Activated effector memory CD4-positive, alpha-beta T cell treated with anti-CD3 and anti-CD28 coated beads, Interleukin-2, amount 50 U/mL, for 16 hours (primary cell): ENCODE measurements at regions not wholly inside any gene's neighbourhood (a gene's known extent, or its start where the extent isn't known, plus 50 kb on each side); places are given as distances from the start of the nearest gene placed in this dataset.

ENCODE experiments used
- DNase-seq: peaks from one replicate; pipeline ENCODE4 v3.0.0-alpha.2; 2020

- no peak for DNase-seq
Observed at GRCh38 chr4:151824656-151825055, 63.8 kb upstream of the GATB start.

GRCh38 chr4:151822331-151822730 is 61.5 kb upstream of the GATB start:
- DNase-seq, result no peak

GRCh38 chr4:151820004-151820403 is 59.2 kb upstream of the GATB start:
- DNase-seq, result no peak

GRCh38 chr4:151811403-151811802 is 50.6 kb upstream of the GATB start:
- no peak for DNase-seq
